A673 (cell line): ENCODE measurements at regions not wholly inside any gene's neighbourhood (a gene's known extent, or its start where the extent isn't known, plus 50 kb on each side); places are given as distances from the start of the nearest gene placed in this dataset.

ENCODE experiments used
- EZH2 ChIP-seq: fragments of 200-600 bp; sonication (generic); IDR thresholded peaks from 2 replicates; pipeline ENCODE4 v1.6.1; 2017; ENCODE audit warnings: borderline replicate concordance, low read depth, mild to moderate bottlenecking, mixed read lengths, antibody characterized with exemption, low read length; ENCODE audit not compliant: poor library complexity, severe bottlenecking
- TF ChIP-seq, protein P1 (sequence below): fragments of 300-800, 200-600 bp; sonication (generic); conservative IDR thresholded peaks from 2 replicates; pipeline ENCODE4 v1.5.1; 2017; ENCODE audit warnings: low read depth, mild to moderate bottlenecking, antibody characterized with exemption, low read length, moderate library complexity, mixed read lengths

DNA sequence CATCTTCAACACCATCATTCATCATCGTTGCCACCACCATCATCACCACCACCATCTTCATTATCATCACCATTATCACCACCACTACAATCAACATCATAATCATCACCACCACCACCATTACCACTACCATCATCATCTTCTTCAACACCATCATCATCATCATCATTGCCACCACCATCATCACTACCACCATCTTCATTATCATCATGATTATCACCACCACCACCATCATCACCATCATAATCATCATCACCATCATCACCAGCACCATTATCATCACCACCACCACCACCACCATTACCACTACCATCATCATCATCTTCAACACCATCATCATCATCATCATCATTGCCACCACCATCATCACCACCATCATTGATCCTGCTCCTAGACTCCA, 112.7 kb downstream of the OAT start:
- TF ChIP-seq, protein P1, sequence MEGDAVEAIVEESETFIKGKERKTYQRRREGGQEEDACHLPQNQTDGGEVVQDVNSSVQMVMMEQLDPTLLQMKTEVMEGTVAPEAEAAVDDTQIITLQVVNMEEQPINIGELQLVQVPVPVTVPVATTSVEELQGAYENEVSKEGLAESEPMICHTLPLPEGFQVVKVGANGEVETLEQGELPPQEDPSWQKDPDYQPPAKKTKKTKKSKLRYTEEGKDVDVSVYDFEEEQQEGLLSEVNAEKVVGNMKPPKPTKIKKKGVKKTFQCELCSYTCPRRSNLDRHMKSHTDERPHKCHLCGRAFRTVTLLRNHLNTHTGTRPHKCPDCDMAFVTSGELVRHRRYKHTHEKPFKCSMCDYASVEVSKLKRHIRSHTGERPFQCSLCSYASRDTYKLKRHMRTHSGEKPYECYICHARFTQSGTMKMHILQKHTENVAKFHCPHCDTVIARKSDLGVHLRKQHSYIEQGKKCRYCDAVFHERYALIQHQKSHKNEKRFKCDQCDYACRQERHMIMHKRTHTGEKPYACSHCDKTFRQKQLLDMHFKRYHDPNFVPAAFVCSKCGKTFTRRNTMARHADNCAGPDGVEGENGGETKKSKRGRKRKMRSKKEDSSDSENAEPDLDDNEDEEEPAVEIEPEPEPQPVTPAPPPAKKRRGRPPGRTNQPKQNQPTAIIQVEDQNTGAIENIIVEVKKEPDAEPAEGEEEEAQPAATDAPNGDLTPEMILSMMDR = no peak
- no peak for TF ChIP-seq EZH2
